HepG2 (cell line): ENCODE measurements at regions not wholly inside any gene's neighbourhood (a gene's known extent, or its start where the extent isn't known, plus 50 kb on each side); places are given as distances from the start of the nearest gene placed in this dataset.

Source experiments
- ATF2 ChIP-seq: sonication (generic); formaldehyde crosslinking; IDR thresholded peaks from 2 replicates; pipeline ENCODE4 v1.4.0; 2020; ENCODE audit warnings: missing genetic modification reagents
- ZNF557 ChIP-seq: sonication (generic); formaldehyde crosslinking; IDR thresholded peaks from 2 replicates; pipeline ENCODE4 v1.4.0; 2020; ENCODE audit warnings: missing genetic modification reagents
- ZNF609 ChIP-seq: sonication (generic); formaldehyde crosslinking; IDR thresholded peaks from 2 replicates; pipeline ENCODE4 v1.4.0; 2020; ENCODE audit warnings: mild to moderate bottlenecking, missing genetic modification reagents, borderline replicate concordance
- ZXDC ChIP-seq: sonication (generic); formaldehyde crosslinking; IDR thresholded peaks from 2 replicates; pipeline ENCODE4 v1.5.0; 2020; ENCODE audit warnings: mild to moderate bottlenecking, missing genetic modification reagents

GRCh38 chr3:94308767-94309166 lies 245.9 kb downstream of the NSUN3 start (continued):
- TF ChIP-seq ZXDC (no peak), ATF2 (CRISPR knock-in tag) (no peak), ZNF609 (CRISPR knock-in tag) (no peak), ZNF557 (CRISPR knock-in tag) (no peak)
